H1 (cell line): ENCODE measurements at regions not wholly inside any gene's neighbourhood (a gene's known extent, or its start where the extent isn't known, plus 50 kb on each side); places are given as distances from the start of the nearest gene placed in this dataset.

Experiments used
- CTCF ChIA-PET: fragments of 300-600 bp; sonication (Branson Sonifier 250); formaldehyde crosslinking; loops from one replicate; lab custom pipeline; 2021; ENCODE audit not compliant: partially characterized antibody; lab: Charles Lee
- POLR2A ChIA-PET: fragments of 300-600 bp; sonication (Branson Sonifier 250); formaldehyde crosslinking; loops from one replicate; lab custom pipeline; 2021; ENCODE audit warnings: inconsistent platforms; ENCODE audit not compliant: partially characterized antibody; lab: Charles Lee
- DNase-seq, 2 experiments: peaks; one replicate each; pipeline versions ENCODE4 v3.0.0 to v3.0.0-alpha.2; 2010 to 2022; ENCODE audit warnings: low spot score in 2 of 2, low read depth in 1 of 2, mixed read lengths in 1 of 2
- FAIRE-seq: peaks from 2 replicates; lab custom pipeline; 2011; peaks lifted over from hg19 to GRCh38; lab: Jason Lieb, UNC
- H2AFZ ChIP-seq: 2 replicates; pipeline ENCODE4 v1.8.1; 2012; ENCODE audit warnings: low read length, inconsistent platforms
- H2AK5ac ChIP-seq: 2 replicates; pipeline ENCODE4 v1.6.1; 2013; ENCODE audit warnings: low read depth, low read length
- H2BK120ac ChIP-seq: replicated peaks from 2 replicates; pipeline ENCODE3; 2013; ENCODE audit warnings: low read depth, low read length, inconsistent platforms
- H2BK12ac ChIP-seq: 2 replicates; pipeline ENCODE4 v1.6.1; 2013; ENCODE audit warnings: low read depth, low read length
- H2BK15ac ChIP-seq: 2 replicates; pipeline ENCODE4 v1.6.1; 2013; ENCODE audit warnings: low read length
- H2BK20ac ChIP-seq: 2 replicates; pipeline ENCODE4 v1.6.1; 2013; ENCODE audit warnings: low read length
- H2BK5ac ChIP-seq: 2 replicates; pipeline ENCODE4 v1.6.1; 2013; ENCODE audit warnings: low read depth, low read length
- H3K14ac ChIP-seq: 2 replicates; pipeline ENCODE4 v1.6.1; 2013; ENCODE audit warnings: inconsistent platforms; ENCODE audit not compliant: insufficient read length
- H3K18ac ChIP-seq: 2 replicates; pipeline ENCODE4 v1.6.1; 2013; ENCODE audit warnings: low read length; ENCODE audit errors: extremely low read depth
- H3K23ac ChIP-seq: 2 replicates; pipeline ENCODE4 v1.6.1; 2013; ENCODE audit warnings: inconsistent platforms; ENCODE audit not compliant: insufficient read length
- H3K23me2 ChIP-seq: 2 replicates; pipeline ENCODE4 v1.6.1; 2013; ENCODE audit warnings: low read depth, low read length
- H3K27ac ChIP-seq: 2 replicates; pipeline ENCODE4 v1.6.1; 2011; ENCODE audit warnings: low read depth, low read length, inconsistent platforms
- H3K27me3 ChIP-seq, 4 experiments: replicated peaks in 1 of 4; 1 replicate in 1 of 4; 2 replicates in 3 of 4; pipeline versions ENCODE4 v1.6.1 to v1.8.1; 2011 to 2013; ENCODE audit warnings: low read length in 3 of 4, mild to moderate bottlenecking in 3 of 4, inconsistent platforms in 2 of 4, mixed read lengths in 2 of 4, moderate library complexity in 1 of 4; ENCODE audit not compliant: control insufficient read depth in 3 of 4, insufficient read depth in 3 of 4; ENCODE audit errors: extremely low read depth in 1 of 4
- H3K36me3 ChIP-seq, 4 experiments: 2 replicates each; pipeline versions ENCODE4 v1.6.1 to v1.8.1; 2011 to 2013; ENCODE audit warnings: mild to moderate bottlenecking in 4 of 4, low read length in 3 of 4, moderate library complexity in 2 of 4, control low read depth in 1 of 4, inconsistent platforms in 1 of 4; ENCODE audit not compliant: insufficient read depth in 4 of 4, control insufficient read depth in 2 of 4
- H3K4ac ChIP-seq: replicated peaks from 2 replicates; pipeline ENCODE3; 2013; ENCODE audit warnings: low read length, low read depth, mixed read lengths, inconsistent platforms; ENCODE audit not compliant: insufficient read length
- H3K4me1 ChIP-seq, 4 experiments: replicated peaks in 1 of 4; 1 replicate in 1 of 4; 2 replicates in 3 of 4; pipeline versions ENCODE4 v1.6.1 to v1.8.1; 2011 to 2013; ENCODE audit warnings: low read length in 3 of 4, inconsistent platforms in 2 of 4, mixed read lengths in 1 of 4; ENCODE audit not compliant: insufficient read depth in 4 of 4, control insufficient read depth in 3 of 4
- H3K4me2 ChIP-seq, 2 experiments: 2 replicates each; pipeline versions ENCODE4 v1.6.1 to v1.8.1; 2011 to 2013; ENCODE audit warnings: low read depth in 2 of 2, low read length in 2 of 2, control low read depth in 1 of 2, inconsistent platforms in 1 of 2, mild to moderate bottlenecking in 1 of 2; ENCODE audit not compliant: insufficient read depth in 1 of 2
- H3K4me3 ChIP-seq, 4 experiments: fragments of 200-600, 300-600 bp in 1 of 4; sonication (generic), shearing (Covaris generic), sonication (Bioruptor Twin) in 1 of 4; 2 replicates each; pipeline versions ENCODE4 v1.5.1 to v1.8.1; 2011 to 2016; ENCODE audit warnings: low read length in 4 of 4, low read depth in 3 of 4, control low read depth in 2 of 4, inconsistent platforms in 2 of 4, mild to moderate bottlenecking in 2 of 4, mixed read lengths in 1 of 4, moderate library complexity in 1 of 4; ENCODE audit not compliant: insufficient read depth in 2 of 4; ENCODE audit errors: extremely low read depth in 1 of 4
- H3K56ac ChIP-seq: replicated peaks from 2 replicates; pipeline ENCODE3; 2013; ENCODE audit warnings: low read depth, mild to moderate bottlenecking, mixed read lengths, low read length, inconsistent platforms; ENCODE audit not compliant: insufficient read length
- H3K79me1 ChIP-seq: 2 replicates; pipeline ENCODE4 v1.6.1; 2013; ENCODE audit warnings: low read depth, low read length, control low read depth
- H3K79me2 ChIP-seq, 2 experiments: 2 replicates each; pipeline versions ENCODE4 v1.6.1 to v1.8.1; 2012 to 2013; ENCODE audit warnings: low read length in 2 of 2, mild to moderate bottlenecking in 2 of 2, inconsistent platforms in 1 of 2; ENCODE audit not compliant: insufficient read depth in 2 of 2, control insufficient read depth in 1 of 2
- H3K9ac ChIP-seq, 4 experiments: replicated peaks in 1 of 4; 1 replicate in 1 of 4; 2 replicates in 3 of 4; pipeline versions ENCODE4 v1.6.1 to v1.8.1; 2011 to 2013; ENCODE audit warnings: low read depth in 3 of 4, low read length in 3 of 4, control low read depth in 2 of 4, mild to moderate bottlenecking in 2 of 4, moderate library complexity in 2 of 4, inconsistent platforms in 1 of 4; ENCODE audit errors: extremely low read depth in 1 of 4
- H3K9me3 ChIP-seq, 2 experiments: 2 replicates each; pipeline versions ENCODE4 v1.6.1 to v1.8.1; 2012 to 2013; ENCODE audit warnings: mild to moderate bottlenecking in 2 of 2, moderate library complexity in 2 of 2, control low read depth in 1 of 2, inconsistent platforms in 1 of 2, low read depth in 1 of 2, low read length in 1 of 2, mixed read lengths in 1 of 2; ENCODE audit not compliant: insufficient read depth in 2 of 2
- H4K20me1 ChIP-seq, 2 experiments: replicated peaks in 1 of 2; 2 replicates each; pipeline versions ENCODE3 to v1.8.1; 2011 to 2013; ENCODE audit warnings: inconsistent platforms in 2 of 2, low read length in 2 of 2, mild to moderate bottlenecking in 1 of 2; ENCODE audit not compliant: insufficient read depth in 2 of 2, control insufficient read depth in 1 of 2
- H4K5ac ChIP-seq: 2 replicates; pipeline ENCODE4 v1.6.1; 2013; ENCODE audit warnings: low read length, low read depth, mixed read lengths, inconsistent platforms; ENCODE audit not compliant: insufficient read length
- H4K8ac ChIP-seq: 2 replicates; pipeline ENCODE4 v1.8.0; 2013; ENCODE audit warnings: mild to moderate bottlenecking, moderate library complexity, low read length, inconsistent platforms; ENCODE audit not compliant: insufficient read depth; ENCODE audit errors: extremely low read depth
- H4K91ac ChIP-seq: replicated peaks from 2 replicates; pipeline ENCODE3; 2013; ENCODE audit warnings: low read length, mixed read lengths, inconsistent platforms; ENCODE audit not compliant: insufficient read length
- NANOG ChIP-seq: IDR thresholded peaks from 2 replicates; pipeline ENCODE4 v1.6.1; 2011; ENCODE audit warnings: low read length, low read depth, mild to moderate bottlenecking, inconsistent platforms; ENCODE audit not compliant: insufficient read depth, poor library complexity, severe bottlenecking
- TAF7 ChIP-seq: optimal IDR thresholded peaks from 2 replicates; pipeline ENCODE3; 2011; ENCODE audit warnings: low read depth, mild to moderate bottlenecking, inconsistent platforms, low read length, moderate library complexity, borderline replicate concordance

DNA sequence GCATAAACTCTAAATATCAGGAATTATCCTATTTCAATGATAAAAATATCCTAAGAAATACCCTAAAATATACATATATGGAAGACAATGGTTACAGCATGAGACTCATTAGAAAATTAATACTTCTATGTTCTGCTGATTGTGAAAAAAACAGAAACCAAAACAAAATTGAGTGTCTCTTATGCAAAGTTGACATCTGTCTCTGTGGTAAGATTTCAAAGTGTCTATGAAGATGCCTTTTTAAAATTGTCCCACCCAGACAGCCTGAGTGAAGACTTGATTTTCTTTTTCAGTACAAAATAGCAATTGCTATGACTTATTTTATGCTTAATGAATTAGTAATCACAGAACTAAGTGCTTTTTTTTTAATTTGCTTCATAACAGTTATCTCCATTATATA is 1368.4 kb upstream of the LRRTM1 start:
- Histone ChIP-seq H2BK12ac (no peak overlapping the region), H3K18ac (no peak overlapping the region), H3K4me1 (no peaks in the 10 kb centered on the region), H4K5ac (no peak overlapping the region), H3K4me2 (no peak overlapping the region), H2BK5ac (no peak overlapping the region), H2BK120ac (no peak overlapping the region), H3K56ac (no peak overlapping the region), H3K79me2 (no peaks in the 10 kb centered on the region), H3K14ac (no peak overlapping the region), H3K23ac (no peak overlapping the region), H3K9ac (no peak overlapping the region), H4K20me1 (no peaks in the 10 kb centered on the region), H4K91ac (no peak overlapping the region), H2AK5ac (no peak overlapping the region), H4K8ac (no peak overlapping the region), H3K36me3 (no peaks in the 10 kb centered on the region), H3K27me3 (no peaks in the 10 kb centered on the region), H2BK20ac (no peak overlapping the region), H2BK15ac (no peak overlapping the region), H3K4me3 (no peak overlapping the region), H3K79me1 (no peaks in the 10 kb centered on the region), H3K27ac (no peak overlapping the region), H2AFZ (no peak overlapping the region), H3K23me2 (no peaks in the 10 kb centered on the region), H3K9me3 (no peaks in the 10 kb centered on the region), H3K4ac (no peak overlapping the region)
- ChIA-PET POLR2A (no interaction called here), CTCF (no interaction called here)
- TF ChIP-seq NANOG: no peak
- TF ChIP-seq TAF7: no peak
- FAIRE-seq (no peak), DNase-seq (no peak)
